Keratinocyte (primary cell): ENCODE measurements at regions not wholly inside any gene's neighbourhood (a gene's known extent, or its start where the extent isn't known, plus 50 kb on each side); places are given as distances from the start of the nearest gene placed in this dataset.

Source experiments
- DNase-seq: peaks from one replicate; pipeline ENCODE4 v3.0.0-alpha.2; 2011; ENCODE audit warnings: low read depth, missing footprints, low spot score
- FAIRE-seq: peaks from 2 replicates; lab custom pipeline; 2011; peaks lifted over from hg19 to GRCh38; lab: Jason Lieb, UNC
- H2AFZ ChIP-seq: 2 replicates; pipeline ENCODE4 v1.6.0; 2012; ENCODE audit warnings: low read length, control low read depth, inconsistent platforms; ENCODE audit not compliant: control insufficient read depth
- H3K27ac ChIP-seq: 2 replicates; pipeline ENCODE4 v1.5.1; 2011; ENCODE audit warnings: low read length; ENCODE audit not compliant: control insufficient read depth, insufficient read depth
- H3K27me3 ChIP-seq: 3 replicates; pipeline ENCODE4 v1.6.0; 2011; ENCODE audit warnings: low read length; ENCODE audit not compliant: control insufficient read depth, insufficient read depth; ENCODE audit errors: extremely low read depth
- H3K36me3 ChIP-seq, 2 experiments: 2 replicates in 1 of 2; 3 replicates in 1 of 2; pipeline ENCODE4 v1.5.1; 2011; ENCODE audit warnings: low read length in 2 of 2, mild to moderate bottlenecking in 1 of 2; ENCODE audit not compliant: control insufficient read depth in 2 of 2, insufficient read depth in 2 of 2; ENCODE audit errors: extremely low read depth in 1 of 2
- H3K4me1 ChIP-seq: 3 replicates; pipeline ENCODE4 v1.5.1; 2011; ENCODE audit warnings: low read length; ENCODE audit not compliant: control insufficient read depth, insufficient read depth; ENCODE audit errors: extremely low read depth
- H3K4me2 ChIP-seq: 3 replicates; pipeline ENCODE4 v1.6.0; 2011; ENCODE audit warnings: low read depth, low read length; ENCODE audit not compliant: control insufficient read depth, insufficient read depth; ENCODE audit errors: extremely low read depth
- H3K4me3 ChIP-seq, 3 experiments: fragments of 200-600 bp in 1 of 3; sonication (generic) in 1 of 3; 2 replicates in 2 of 3; 3 replicates in 1 of 3; pipeline ENCODE4 v1.5.1; 2011 to 2016; ENCODE audit warnings: low read length in 3 of 3, mild to moderate bottlenecking in 3 of 3, control low read depth in 2 of 3, inconsistent platforms in 1 of 3, low read depth in 1 of 3, mixed read lengths in 1 of 3, mixed run types in 1 of 3, moderate library complexity in 1 of 3; ENCODE audit not compliant: control insufficient read depth in 2 of 3, insufficient read depth in 2 of 3; ENCODE audit errors: extremely low read depth in 1 of 3
- H3K79me2 ChIP-seq: 2 replicates; pipeline ENCODE4 v1.6.0; 2012; ENCODE audit warnings: low read length; ENCODE audit not compliant: control insufficient read depth, insufficient read depth
- H3K9ac ChIP-seq: 3 replicates; pipeline ENCODE4 v1.6.0; 2011; ENCODE audit warnings: low read length; ENCODE audit not compliant: control insufficient read depth, insufficient read depth; ENCODE audit errors: extremely low read depth
- H3K9me1 ChIP-seq: 3 replicates; pipeline ENCODE4 v1.6.0; 2011; ENCODE audit warnings: low read length; ENCODE audit not compliant: control insufficient read depth, insufficient read depth; ENCODE audit errors: extremely low read depth
- H3K9me3 ChIP-seq: 2 replicates; pipeline ENCODE4 v1.5.1; 2012; ENCODE audit warnings: low read depth, low read length; ENCODE audit not compliant: control insufficient read depth
- H4K20me1 ChIP-seq: 3 replicates; pipeline ENCODE4 v1.6.0; 2011; ENCODE audit warnings: low read length; ENCODE audit not compliant: control insufficient read depth, insufficient read depth; ENCODE audit errors: extremely low read depth
- CTCF ChIP-seq, 3 experiments: IDR thresholded peaks in 1 of 3; conservative IDR thresholded peaks in 1 of 3; optimal IDR thresholded peaks in 1 of 3; 2 replicates in 2 of 3; 3 replicates in 1 of 3; pipeline versions ENCODE3 to v1.5.1; 2011; ENCODE audit warnings: low read length in 3 of 3, mild to moderate bottlenecking in 3 of 3, moderate library complexity in 2 of 3, control low read depth in 1 of 3, inconsistent platforms in 1 of 3; ENCODE audit not compliant: insufficient read depth in 2 of 3; ENCODE audit errors: extremely low read depth in 1 of 3
- EZH2 ChIP-seq: IDR thresholded peaks from one replicate; pipeline ENCODE4 v1.6.1; 2012; ENCODE audit warnings: inconsistent platforms, mild to moderate bottlenecking, low read length, moderate library complexity
- dilution Hi-C: fragments of 300-500 bp; cut with MboI; formaldehyde crosslinking; loops from one replicate; pipeline ENCODE4 v1.7.0; 2020; ENCODE audit warnings: low sequenced_read_pairs; ENCODE audit not compliant: extremely low pct_ligation_motif_present

- TF ChIP-seq CTCF (optimal IDR thresholded peaks at IDR 0.05 in 1 of 3, IDR thresholded peaks at IDR 0.05 in 1 of 3, conservative IDR thresholded peaks at IDR 0.05 in 1 of 3; ENCODE audit: extremely low read depth in 1 of 3, insufficient read depth in 2 of 3, low read length in 3 of 3) (no peak), EZH2 (no peak)
- no peak overlapping the region for H3K4me3 ChIP-seq
- DNase-seq (no peak), FAIRE-seq (no peak)
- H3K9ac ChIP-seq, result no peak overlapping the region
- no peak overlapping the region for H3K27ac ChIP-seq
- no peaks in the 10 kb centered on the region for H4K20me1 ChIP-seq
- H3K4me1 ChIP-seq, result peaks cover 10% of the 10 kb centered on the region
- no peaks in the 10 kb centered on the region for H3K27me3 ChIP-seq
- H2AFZ ChIP-seq, result no peak overlapping the region
- no peak overlapping the region for H3K4me2 ChIP-seq
- dilution Hi-C loops, result no loop called here
- no peaks in the 10 kb centered on the region for H3K36me3 ChIP-seq
- H3K9me3 ChIP-seq, result no peaks in the 10 kb centered on the region
- no peaks in the 10 kb centered on the region for H3K9me1 ChIP-seq
- no peaks in the 10 kb centered on the region for H3K79me2 ChIP-seq
These were observed 671.0 kb downstream of the SLITRK1 start for GRCh38 chr13:83211301-83211700.

GRCh38 chr13:83204886-83205285 lies 677.4 kb downstream of the SLITRK1 start:
- Histone ChIP-seq H3K9me3 (no peaks in the 10 kb centered on the region), H2AFZ (no peak overlapping the region), H3K4me3 (no peak overlapping the region), H3K9me1 (no peaks in the 10 kb centered on the region), H3K79me2 (no peaks in the 10 kb centered on the region), H4K20me1 (no peaks in the 10 kb centered on the region), H3K27ac (no peak overlapping the region), H3K4me1 (no peaks in the 10 kb centered on the region), H3K9ac (no peak overlapping the region), H3K27me3 (no peaks in the 10 kb centered on the region), H3K36me3 (no peaks in the 10 kb centered on the region), H3K4me2 (no peak overlapping the region)
- dilution Hi-C loops, result no loop called here
- no peak for DNase-seq
- FAIRE-seq, result no peak
- TF ChIP-seq EZH2, result no peak
- TF ChIP-seq CTCF (optimal IDR thresholded peaks at IDR 0.05 in 1 of 3, IDR thresholded peaks at IDR 0.05 in 1 of 3, conservative IDR thresholded peaks at IDR 0.05 in 1 of 3; ENCODE audit: extremely low read depth in 1 of 3, insufficient read depth in 2 of 3, low read length in 3 of 3), result no peak
